CD14-positive monocyte (primary cell): ENCODE measurements at regions not wholly inside any gene's neighbourhood (a gene's known extent, or its start where the extent isn't known, plus 50 kb on each side); places are given as distances from the start of the nearest gene placed in this dataset.

Source experiments
- DNase-seq, 3 donors: peaks; one replicate each; pipeline ENCODE4 v3.0.0-alpha.2; 2011 to 2022
- H2AFZ ChIP-seq: 2 replicates; pipeline ENCODE4 v1.6.0; 2012; ENCODE audit warnings: mild to moderate bottlenecking, low read depth, low read length, inconsistent platforms; ENCODE audit not compliant: insufficient read depth, poor library complexity, severe bottlenecking
- H3K27ac ChIP-seq, 2 donors: 1 replicate in 1 of 2; 2 replicates in 1 of 2; pipeline ENCODE4 v1.5.1; 2012 to 2013; ENCODE audit warnings: low read length in 2 of 2, control low read depth in 1 of 2, inconsistent platforms in 1 of 2, low read depth in 1 of 2, mild to moderate bottlenecking in 1 of 2
- H3K27me3 ChIP-seq, 2 donors: one replicate each; pipeline versions ENCODE4 v1.6.0 to v1.6.1; 2011 to 2013; ENCODE audit warnings: low read length in 2 of 2; ENCODE audit not compliant: control insufficient read depth in 2 of 2, insufficient read depth in 2 of 2
- H3K36me3 ChIP-seq, 2 donors: replicated peaks in 1 of 2; 1 replicate in 1 of 2; 2 replicates in 1 of 2; pipeline versions ENCODE4 v1.5.1 to v1.6.1; 2012 to 2013; ENCODE audit warnings: low read length in 2 of 2, control low read depth in 1 of 2, inconsistent platforms in 1 of 2, mild to moderate bottlenecking in 1 of 2; ENCODE audit not compliant: insufficient read depth in 2 of 2, control insufficient read depth in 1 of 2
- H3K4me1 ChIP-seq, 2 donors: 1 replicate in 1 of 2; 2 replicates in 1 of 2; pipeline versions ENCODE4 v1.5.1 to v1.6.1; 2012 to 2013; ENCODE audit warnings: low read length in 2 of 2, control low read depth in 1 of 2, inconsistent platforms in 1 of 2, mild to moderate bottlenecking in 1 of 2, moderate library complexity in 1 of 2; ENCODE audit not compliant: insufficient read depth in 2 of 2, control insufficient read depth in 1 of 2
- H3K4me2 ChIP-seq: replicated peaks from 2 replicates; pipeline ENCODE3; 2012; ENCODE audit warnings: low read length, moderate library complexity, mild to moderate bottlenecking; ENCODE audit not compliant: poor library complexity, severe bottlenecking; ENCODE audit errors: extremely low read depth
- H3K4me3 ChIP-seq, 3 experiments: fragments of 200-600 bp in 1 of 3; sonication (generic) in 1 of 3; replicated peaks in 1 of 3; 1 replicate in 2 of 3; 2 replicates in 1 of 3; pipeline ENCODE4 v1.5.1; 2011 to 2013; ENCODE audit warnings: low read length in 3 of 3, mild to moderate bottlenecking in 3 of 3, control low read depth in 2 of 3, low read depth in 2 of 3, inconsistent platforms in 1 of 3, moderate library complexity in 1 of 3
- H3K79me2 ChIP-seq: 2 replicates; pipeline ENCODE4 v1.6.0; 2012; ENCODE audit warnings: mild to moderate bottlenecking, control low read depth, inconsistent platforms, low read length, moderate library complexity; ENCODE audit not compliant: insufficient read depth
- H3K9ac ChIP-seq: 2 replicates; pipeline ENCODE4 v1.6.0; 2017; ENCODE audit warnings: low read length, mild to moderate bottlenecking; ENCODE audit not compliant: insufficient read depth, poor library complexity, severe bottlenecking
- H3K9me3 ChIP-seq, 2 donors: replicated peaks in 1 of 2; 1 replicate in 1 of 2; 2 replicates in 1 of 2; pipeline versions ENCODE4 v1.5.1 to v1.6.1; 2012 to 2013; ENCODE audit warnings: low read length in 2 of 2, control low read depth in 1 of 2; ENCODE audit not compliant: control insufficient read depth in 1 of 2, insufficient read depth in 1 of 2
- H4K20me1 ChIP-seq: 2 replicates; pipeline ENCODE4 v1.6.0; 2012; ENCODE audit warnings: mild to moderate bottlenecking, low read length, control low read depth, moderate library complexity; ENCODE audit not compliant: insufficient read depth
- H3K27ac Mint-ChIP-seq, 7 donors: one replicate each; pipeline ENCODE4 v1.8.0; 2020; ENCODE audit warnings: mild to moderate bottlenecking in 7 of 7, mixed read lengths in 7 of 7, moderate library complexity in 6 of 7, inconsistent platforms in 2 of 7
- H3K27me3 Mint-ChIP-seq, 3 donors: one replicate each; pipeline ENCODE4 v1.8.0; 2021 to 2022; ENCODE audit warnings: low read depth in 3 of 3, mild to moderate bottlenecking in 3 of 3, mixed read lengths in 3 of 3, moderate library complexity in 3 of 3, inconsistent platforms in 1 of 3
- H3K36me3 Mint-ChIP-seq, 2 donors: one replicate each; pipeline ENCODE4 v1.8.0; 2020; ENCODE audit warnings: mixed read lengths in 2 of 2, inconsistent platforms in 1 of 2, mild to moderate bottlenecking in 1 of 2
- H3K4me1 Mint-ChIP-seq: one replicate; pipeline ENCODE4 v1.8.0; 2020; ENCODE audit warnings: mild to moderate bottlenecking, mixed read lengths
- H3K4me3 Mint-ChIP-seq, 2 donors: one replicate each; pipeline ENCODE4 v1.8.0; 2020; ENCODE audit warnings: mild to moderate bottlenecking in 2 of 2, mixed read lengths in 2 of 2, moderate library complexity in 1 of 2
- H3K9me3 Mint-ChIP-seq, 7 donors: one replicate each; pipeline ENCODE4 v1.8.0; 2020 to 2022; ENCODE audit warnings: mixed read lengths in 7 of 7, mild to moderate bottlenecking in 6 of 7, moderate library complexity in 6 of 7, inconsistent platforms in 2 of 7
- WGBS: methylation state at CpG from one replicate; pipeline ENCODE4 v1.1.5; 2013; ENCODE audit warnings: missing lambda C conversion rate; ENCODE audit not compliant: insufficient coverage; 5-methylcytosine and 5-hydroxymethylcytosine counted together
- intact Hi-C, 2 donors: fragments of 100-400 bp; cut with micrococcal nuclease; formaldehyde crosslinking; loops; one replicate each; pipeline versions ENCODE4 v1.15.0 to v1.15.1; 2023
- TF ChIP-seq, protein P1 (sequence below): fragments of 200-600 bp; IDR thresholded peaks from one replicate; pipeline ENCODE4 v1.8.0; 2022; ENCODE audit warnings: antibody characterized with exemption, mild to moderate bottlenecking

- H3K9me3 ChIP-seq: no peaks in the 10 kb centered on the region
- no peaks in the 10 kb centered on the region for H3K36me3 ChIP-seq
- TF ChIP-seq, protein P1, sequence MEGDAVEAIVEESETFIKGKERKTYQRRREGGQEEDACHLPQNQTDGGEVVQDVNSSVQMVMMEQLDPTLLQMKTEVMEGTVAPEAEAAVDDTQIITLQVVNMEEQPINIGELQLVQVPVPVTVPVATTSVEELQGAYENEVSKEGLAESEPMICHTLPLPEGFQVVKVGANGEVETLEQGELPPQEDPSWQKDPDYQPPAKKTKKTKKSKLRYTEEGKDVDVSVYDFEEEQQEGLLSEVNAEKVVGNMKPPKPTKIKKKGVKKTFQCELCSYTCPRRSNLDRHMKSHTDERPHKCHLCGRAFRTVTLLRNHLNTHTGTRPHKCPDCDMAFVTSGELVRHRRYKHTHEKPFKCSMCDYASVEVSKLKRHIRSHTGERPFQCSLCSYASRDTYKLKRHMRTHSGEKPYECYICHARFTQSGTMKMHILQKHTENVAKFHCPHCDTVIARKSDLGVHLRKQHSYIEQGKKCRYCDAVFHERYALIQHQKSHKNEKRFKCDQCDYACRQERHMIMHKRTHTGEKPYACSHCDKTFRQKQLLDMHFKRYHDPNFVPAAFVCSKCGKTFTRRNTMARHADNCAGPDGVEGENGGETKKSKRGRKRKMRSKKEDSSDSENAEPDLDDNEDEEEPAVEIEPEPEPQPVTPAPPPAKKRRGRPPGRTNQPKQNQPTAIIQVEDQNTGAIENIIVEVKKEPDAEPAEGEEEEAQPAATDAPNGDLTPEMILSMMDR: no peak
- Mint-ChIP-seq H3K9me3 (peaks cover 0 to 6% (median 3%) of the 10 kb centered on the region in 7 donors), H3K36me3 (no peaks in the 10 kb centered on the region), H3K4me3 (no peak overlapping the region), H3K4me1 (no peaks in the 10 kb centered on the region), H3K27ac (no peak overlapping the region), H3K27me3 (no peaks in the 10 kb centered on the region)
- no peak overlapping the region for H3K4me3 ChIP-seq
- no peak overlapping the region for H3K4me2 ChIP-seq
- no peaks in the 10 kb centered on the region for H3K79me2 ChIP-seq
- no peak overlapping the region for H3K27ac ChIP-seq
- no peak for DNase-seq
- H3K9ac ChIP-seq: no peak overlapping the region
- H3K4me1 ChIP-seq: no peaks in the 10 kb centered on the region
- intact Hi-C loops: no loop called here
- no peaks in the 10 kb centered on the region for H3K27me3 ChIP-seq
- H4K20me1 ChIP-seq: no peaks in the 10 kb centered on the region
- WGBS: no CpG with 5 or more reads among the region's 2 CpGs
- no peak overlapping the region for H2AFZ ChIP-seq
These were observed 598.4 kb upstream of the EDIL3 start for GRCh38 chr5:84983093-84983492.

GRCh38 chr5:84985148-84985547 is 600.5 kb upstream of the EDIL3 start:
- H3K4me1 Mint-ChIP-seq: no peaks in the 10 kb centered on the region
- Histone ChIP-seq H4K20me1 (no peaks in the 10 kb centered on the region), H3K4me2 (no peak overlapping the region), H3K4me3 (no peak overlapping the region), H3K36me3 (no peaks in the 10 kb centered on the region), H3K27me3 (no peaks in the 10 kb centered on the region), H3K27ac (no peak overlapping the region), H3K4me1 (no peaks in the 10 kb centered on the region), H3K9ac (no peak overlapping the region), H3K9me3 (no peaks in the 10 kb centered on the region), H2AFZ (no peak overlapping the region), H3K79me2 (no peaks in the 10 kb centered on the region)
- TF ChIP-seq, protein P1: no peak
- H3K9me3 Mint-ChIP-seq: peaks cover 0 to 3% (median 0%) of the 10 kb centered on the region in 7 donors
- no peak for DNase-seq
- 50% methylated on average over 2 of the region's 3 CpGs for WGBS
- H3K36me3 Mint-ChIP-seq: no peaks in the 10 kb centered on the region
- no peak overlapping the region for H3K4me3 Mint-ChIP-seq
- peaks cover 0 to 2% (median 0%) of the 10 kb centered on the region in 3 donors for H3K27me3 Mint-ChIP-seq
- H3K27ac Mint-ChIP-seq: no peak overlapping the region
- intact Hi-C loops: no loop called here
